NAMALWA (cell line): ENCODE measurements at regions not wholly inside any gene's neighbourhood (a gene's known extent, or its start where the extent isn't known, plus 50 kb on each side); places are given as distances from the start of the nearest gene placed in this dataset.
"Not testable (repeated sequence)": the region's sequence is repeated elsewhere in the genome, so short reads cannot be mapped to it uniquely, and the experiment has no call there.

Experiments
- DNase-seq: peaks from one replicate; pipeline ENCODE4 v3.0.0-alpha.2; 2015; ENCODE audit warnings: low spot score

DNA sequence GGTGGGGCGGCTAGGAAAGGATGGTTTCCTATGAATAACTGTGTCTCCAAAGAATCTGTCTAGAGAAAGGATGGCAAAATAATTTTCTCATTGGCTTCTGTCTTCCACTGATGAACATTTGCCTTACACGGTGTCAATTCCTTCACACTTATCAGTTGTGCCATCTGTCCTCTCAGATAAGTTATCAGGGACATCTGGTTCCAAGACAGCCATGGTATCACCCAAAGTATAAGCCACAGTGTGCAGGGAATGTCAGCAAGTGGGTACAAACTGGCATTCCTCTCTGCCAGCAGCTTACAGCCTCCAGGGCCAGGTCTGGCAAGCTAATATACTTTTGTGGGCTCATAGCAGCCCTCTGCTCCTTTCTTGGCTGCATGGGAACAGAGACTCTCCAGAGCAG lies 1092.0 kb downstream of the EFNA5 start:
- no peak for DNase-seq

DNA sequence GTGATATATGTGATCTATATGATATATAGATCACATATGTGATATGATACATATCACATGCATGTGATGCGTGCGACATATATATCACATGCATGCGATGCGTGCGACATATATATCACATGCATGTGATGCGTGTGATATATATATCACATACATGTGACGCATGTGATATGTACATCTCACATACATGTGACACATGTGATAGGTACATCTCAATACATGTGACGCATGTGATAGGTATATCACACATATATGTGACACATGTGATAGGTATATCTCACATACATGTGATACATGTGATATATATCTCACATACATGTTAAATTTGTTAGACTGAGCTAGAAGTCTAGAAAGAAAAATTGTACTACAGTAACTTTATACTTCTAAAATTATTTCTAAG lies 1095.9 kb downstream of the EFNA5 start:
- DNase-seq, result no peak

DNA sequence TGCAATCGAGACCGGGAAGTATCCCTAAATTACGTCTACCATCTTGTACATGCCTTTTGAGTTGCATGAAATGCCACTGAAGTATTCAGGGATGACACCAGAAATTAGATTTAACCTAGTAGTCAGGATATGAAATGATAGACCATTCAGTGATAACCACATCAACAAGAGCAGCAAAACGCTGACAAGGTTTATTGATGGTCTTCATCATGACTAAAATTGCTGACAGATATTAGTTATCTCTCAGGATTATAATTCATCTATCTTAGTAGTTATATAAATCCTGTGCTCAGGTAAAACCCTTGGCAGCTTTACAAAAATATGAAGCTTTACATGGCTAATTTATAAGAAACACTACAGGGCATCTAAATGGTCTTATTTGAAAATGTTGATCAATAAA lies 1104.7 kb downstream of the EFNA5 start:
- no peak for DNase-seq

DNA sequence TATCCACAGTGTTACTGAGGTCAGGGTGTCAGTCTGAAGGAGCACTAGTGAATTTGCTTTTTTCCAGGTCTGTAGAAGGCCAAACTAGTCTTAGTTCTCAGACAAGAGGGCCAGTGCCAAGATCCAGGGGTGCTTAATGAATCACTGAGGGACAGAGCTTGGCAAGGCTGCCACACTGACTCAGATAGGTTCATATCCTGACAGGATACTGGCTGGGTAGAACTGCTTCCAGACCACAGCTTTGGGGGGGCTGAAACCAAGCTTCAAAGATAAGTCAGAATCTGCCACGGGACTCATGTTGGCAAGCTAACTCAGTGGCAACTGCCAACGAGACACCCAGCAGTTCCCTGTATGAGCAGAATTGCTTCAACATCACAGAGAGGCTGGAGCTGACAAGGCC lies 1125.4 kb downstream of the EFNA5 start:
- DNase-seq, result no peak

DNA sequence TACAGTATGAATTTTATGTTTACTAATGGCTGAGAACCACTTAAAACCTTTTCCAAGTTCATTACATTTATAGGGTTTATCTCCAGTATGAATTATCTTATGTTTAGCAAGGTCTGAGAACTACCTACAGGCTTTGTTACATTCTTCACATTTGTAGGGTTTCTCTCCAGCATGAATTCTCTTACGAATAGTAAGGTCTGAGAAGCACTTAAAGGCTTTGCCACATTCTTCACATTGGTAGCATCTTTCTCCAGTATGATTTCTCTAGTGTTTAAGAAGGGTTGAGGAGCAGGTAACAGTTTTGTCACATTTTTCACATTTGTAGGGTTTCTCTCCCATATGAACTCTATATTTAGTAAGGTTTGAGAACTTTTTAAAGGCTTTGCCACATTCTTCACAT lies 1127.4 kb downstream of the EFNA5 start:
- DNase-seq, result no peak

DNA sequence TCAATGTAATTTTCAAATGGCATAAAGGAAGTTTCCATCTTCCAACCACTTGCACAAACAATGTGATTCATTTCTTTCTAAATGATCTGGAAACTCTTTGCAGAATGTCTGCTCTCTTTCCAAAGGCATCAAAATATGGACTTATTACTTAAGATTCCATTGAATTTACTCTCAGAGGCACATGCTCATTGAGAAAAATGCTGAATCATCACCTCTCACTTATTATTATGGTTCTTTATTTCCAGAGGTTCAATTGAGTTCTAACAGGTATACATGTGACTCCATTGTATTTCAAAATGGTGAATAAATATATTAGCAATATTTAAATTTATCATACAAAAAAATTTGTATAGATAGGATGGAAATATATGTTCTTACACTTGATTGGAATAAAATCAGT lies 1140.6 kb downstream of the EFNA5 start:
- no peak for DNase-seq

DNA sequence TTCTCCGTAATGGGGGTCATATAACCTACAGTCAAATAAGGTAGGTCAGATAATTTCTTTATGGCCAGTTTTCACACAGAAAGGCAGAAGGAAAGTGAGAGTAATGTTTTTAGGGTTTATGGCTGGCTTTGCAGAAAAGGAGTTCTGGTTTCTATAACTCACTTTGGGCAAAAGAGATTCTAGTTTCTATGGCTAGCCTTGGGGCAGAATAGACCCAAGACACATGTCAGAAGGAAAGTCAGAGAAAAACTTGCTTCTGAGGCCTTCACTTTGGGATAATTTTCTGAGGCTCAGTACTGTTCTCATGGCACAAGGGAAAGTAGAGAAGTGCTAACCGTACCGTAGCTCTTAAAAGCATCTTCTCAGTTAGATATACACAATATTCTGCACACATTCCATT lies 1145.3 kb downstream of the EFNA5 start:
- DNase-seq, result no peak

DNA sequence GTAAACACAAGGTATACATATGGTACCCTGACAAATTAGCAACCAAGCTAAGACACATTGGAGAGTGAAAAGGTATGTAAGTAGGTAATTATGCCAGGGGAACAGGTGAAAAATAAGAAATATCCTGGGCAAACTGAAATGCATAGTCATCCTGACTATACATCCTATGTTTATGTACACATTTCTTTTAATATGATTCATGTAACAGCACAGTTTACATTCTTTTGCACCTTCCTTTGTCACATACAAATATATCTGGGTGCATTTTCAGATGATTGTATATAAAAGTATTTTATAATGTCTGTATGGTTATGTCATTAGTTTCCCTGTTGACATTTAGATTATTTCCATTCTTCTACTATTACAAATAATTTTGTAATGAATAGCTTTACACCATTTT lies 1146.9 kb downstream of the EFNA5 start:
- no peak for DNase-seq

DNA sequence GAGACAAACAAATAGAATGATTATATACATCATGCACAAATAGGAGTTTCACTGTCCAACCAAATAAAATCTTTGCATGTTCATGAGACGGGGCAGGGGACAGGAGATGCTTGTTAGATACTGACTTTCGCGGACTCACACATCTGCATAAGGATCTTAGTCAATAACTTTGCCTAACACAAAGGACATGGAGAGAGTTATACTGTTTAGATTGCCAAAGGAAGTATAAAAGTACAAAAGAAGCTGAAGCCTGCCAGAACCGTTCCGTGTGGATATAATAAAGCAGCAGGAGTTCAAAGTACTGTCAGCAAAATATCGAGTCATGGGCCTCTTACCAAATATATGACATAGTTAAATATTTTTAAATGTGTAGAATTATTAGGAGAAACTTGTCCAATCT lies 1148.4 kb downstream of the EFNA5 start:
- no peak for DNase-seq

DNA sequence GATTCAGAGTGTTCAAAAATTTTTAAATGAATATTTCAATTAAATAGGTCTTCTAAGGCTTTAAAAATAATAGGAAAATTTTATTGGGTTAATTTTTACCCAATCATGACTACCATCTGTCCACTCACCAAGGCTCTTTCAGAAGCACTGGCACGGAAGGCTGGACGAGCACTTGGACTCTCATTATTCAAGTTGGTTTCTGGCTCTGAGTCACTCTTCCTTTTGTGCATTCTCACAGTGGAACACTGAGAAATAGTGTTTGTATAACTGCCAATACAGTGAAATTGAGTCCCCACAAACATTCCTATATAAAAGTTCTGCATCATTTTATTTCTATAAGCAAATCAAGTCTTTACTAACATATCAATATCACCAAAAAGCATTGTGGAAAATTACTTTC lies 1149.0 kb downstream of the EFNA5 start:
- no peak for DNase-seq

DNA sequence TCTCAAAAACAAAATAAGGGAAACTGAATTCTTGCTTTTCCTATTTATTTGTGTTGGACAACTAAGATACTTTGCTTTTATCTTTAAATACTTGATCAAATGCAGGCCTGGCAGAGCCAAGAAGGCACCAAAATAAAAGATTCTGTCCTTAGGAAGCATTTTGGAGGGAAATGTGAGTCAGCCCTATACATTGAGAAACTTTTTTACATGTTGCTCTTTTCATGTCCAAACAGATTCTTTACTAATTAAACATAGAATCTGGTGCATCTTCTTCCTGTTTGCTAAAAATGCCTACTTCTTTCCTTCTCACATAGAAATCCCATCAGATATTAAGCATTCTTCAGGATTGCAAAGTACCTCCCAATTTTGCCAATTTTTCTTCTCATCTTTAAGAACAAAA lies 1160.4 kb downstream of the EFNA5 start:
- no peak for DNase-seq

DNA sequence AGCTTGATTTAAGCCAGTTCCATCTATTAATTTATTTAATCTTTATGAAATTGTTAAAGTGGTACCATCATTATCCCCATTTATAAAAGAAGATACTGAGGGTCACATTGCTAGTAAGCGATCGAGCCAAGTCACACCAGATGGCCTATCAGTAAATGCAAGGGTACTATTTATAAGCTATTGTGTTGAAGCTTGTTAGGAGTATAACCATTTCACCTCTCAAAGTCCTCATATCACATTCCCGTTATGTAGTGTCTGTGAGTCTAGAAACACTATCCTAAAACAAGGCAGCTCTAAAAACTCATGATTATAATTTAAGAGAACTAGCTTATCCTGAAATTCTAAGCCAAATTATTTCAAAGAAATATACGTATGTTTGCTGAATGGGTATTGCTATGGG lies 1161.8 kb downstream of the EFNA5 start:
- DNase-seq, result no peak

DNA sequence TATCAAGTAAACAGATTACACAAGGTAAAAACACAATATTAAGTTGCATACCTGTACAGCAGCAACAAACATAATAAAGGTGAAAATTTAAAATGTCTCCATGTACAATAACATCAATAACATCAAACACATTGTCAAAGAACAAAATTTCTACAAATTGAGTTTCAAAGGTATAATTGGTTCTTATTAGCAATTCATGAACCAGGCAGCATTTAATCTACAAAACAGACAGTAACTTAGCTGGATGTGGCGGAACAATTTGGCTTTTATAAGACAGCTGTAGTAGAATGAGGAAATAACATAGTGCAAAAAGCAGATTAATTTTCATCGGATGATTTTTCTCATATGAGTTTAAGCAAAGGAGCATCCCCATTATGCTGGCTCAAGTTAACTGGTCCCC lies 1176.8 kb downstream of the EFNA5 start:
- no peak for DNase-seq

DNA sequence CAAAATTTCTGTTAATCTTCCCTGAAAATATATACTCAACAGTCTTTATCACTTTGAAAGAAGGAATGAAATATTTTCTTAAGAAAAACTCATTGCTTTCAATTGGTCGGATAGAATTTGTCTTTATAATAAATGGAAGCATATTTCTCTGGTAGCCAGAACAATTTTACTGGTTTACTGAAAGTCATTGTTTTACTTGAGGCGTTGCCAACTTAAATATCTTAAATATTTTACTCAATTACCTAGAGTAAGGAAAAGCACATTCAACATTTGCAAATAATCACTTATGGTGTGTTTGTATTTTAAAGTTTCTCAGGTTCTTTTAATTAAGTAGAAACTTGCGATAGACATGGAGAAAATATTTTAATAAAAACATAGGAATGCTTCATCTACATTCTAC lies 1181.7 kb downstream of the EFNA5 start:
- no peak for DNase-seq

DNA sequence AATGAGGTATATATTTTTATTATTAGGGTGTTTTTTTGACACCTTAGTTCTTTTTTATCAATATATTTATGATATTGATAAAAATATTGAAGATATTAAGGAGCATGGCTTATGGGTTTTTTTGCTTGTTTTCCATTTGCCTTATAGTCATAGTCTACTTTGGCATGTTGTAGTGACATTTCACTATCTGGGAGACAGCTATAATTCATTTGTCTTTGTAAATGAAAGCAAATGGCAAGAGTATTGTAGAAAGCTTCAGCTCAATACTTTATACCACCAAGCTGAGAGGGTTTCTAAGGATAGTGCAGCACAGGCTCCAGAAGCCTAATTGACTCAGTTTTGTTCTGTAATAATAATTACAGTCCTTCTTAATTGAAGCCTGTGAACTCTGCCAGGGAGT lies 1182.3 kb downstream of the EFNA5 start:
- no peak for DNase-seq

DNA sequence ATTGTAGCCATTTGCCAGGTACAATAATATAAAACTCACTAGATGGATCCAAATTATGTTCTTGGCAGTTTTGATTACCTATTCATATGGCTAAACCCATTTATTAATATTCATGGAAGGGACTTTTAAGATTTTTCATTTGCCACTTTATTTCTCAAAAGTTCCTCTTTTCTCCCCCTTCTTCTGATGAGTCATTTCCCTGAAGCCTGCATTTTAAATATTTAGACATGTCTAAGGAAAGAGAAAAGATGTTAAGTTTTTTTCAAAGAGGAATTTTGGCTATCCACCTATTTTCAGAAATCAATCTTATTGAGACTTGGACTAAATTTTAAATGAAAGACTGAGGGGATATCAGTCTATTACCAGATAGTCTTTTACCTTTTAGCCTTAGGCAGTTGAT lies 1189.4 kb downstream of the EFNA5 start:
- DNase-seq, result no peak

DNA sequence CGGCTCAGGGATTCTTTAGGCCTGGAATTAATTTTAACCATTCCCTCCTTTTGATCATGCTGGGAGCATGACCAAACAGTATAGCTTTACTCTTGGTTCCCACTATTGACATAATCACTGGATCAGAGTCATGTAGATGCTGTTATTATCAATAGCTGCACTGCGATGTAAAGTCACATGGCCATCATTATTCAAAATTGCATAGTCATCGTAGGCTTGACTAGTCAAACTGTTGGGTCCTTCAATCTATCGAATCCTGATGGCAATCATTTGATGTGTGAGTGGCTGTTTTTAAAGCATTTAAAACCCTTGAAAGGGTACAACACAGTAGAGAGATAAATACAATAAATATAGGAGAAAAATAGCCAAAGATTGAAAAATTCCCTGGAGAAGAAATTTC lies 1194.1 kb downstream of the EFNA5 start:
- DNase-seq, result no peak

DNA sequence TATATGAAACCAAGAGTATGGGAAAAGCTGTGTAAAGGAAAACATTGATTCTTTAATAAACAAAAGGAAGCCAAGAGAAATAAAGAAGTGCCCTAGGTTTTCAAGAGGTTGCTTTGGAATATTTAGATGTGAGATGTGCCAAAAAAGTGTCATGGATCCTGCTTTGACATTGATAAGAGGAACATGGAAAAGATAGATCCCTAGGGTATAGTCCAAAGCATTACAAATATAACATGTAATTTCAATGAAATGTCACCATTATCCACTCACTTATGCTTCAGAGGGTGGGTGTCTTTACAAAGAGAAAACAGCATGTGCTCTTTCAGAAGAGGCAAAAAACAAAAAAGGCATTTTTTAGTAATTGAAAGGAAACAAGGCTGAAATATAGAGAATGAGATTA lies 1196.7 kb downstream of the EFNA5 start:
- no peak for DNase-seq

DNA sequence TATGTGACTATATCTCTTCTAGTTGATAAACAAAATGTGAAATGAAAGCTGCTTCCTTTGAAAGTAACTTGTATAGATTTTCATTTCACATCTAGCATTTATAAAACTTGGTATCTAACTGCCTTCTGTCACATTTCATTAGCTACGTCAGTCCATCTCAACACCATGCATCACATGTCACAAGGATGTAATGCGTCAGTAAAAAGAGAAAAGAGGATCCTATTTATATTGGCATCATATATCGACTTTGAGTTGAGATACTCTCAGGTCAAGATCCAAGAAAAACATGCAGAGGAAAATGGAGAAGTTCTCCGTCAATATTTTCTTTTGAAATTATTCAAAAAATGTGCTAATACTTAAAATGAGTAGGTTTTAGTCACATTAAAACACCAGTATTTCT lies 1211.2 kb downstream of the EFNA5 start:
- DNase-seq, result no peak

DNA sequence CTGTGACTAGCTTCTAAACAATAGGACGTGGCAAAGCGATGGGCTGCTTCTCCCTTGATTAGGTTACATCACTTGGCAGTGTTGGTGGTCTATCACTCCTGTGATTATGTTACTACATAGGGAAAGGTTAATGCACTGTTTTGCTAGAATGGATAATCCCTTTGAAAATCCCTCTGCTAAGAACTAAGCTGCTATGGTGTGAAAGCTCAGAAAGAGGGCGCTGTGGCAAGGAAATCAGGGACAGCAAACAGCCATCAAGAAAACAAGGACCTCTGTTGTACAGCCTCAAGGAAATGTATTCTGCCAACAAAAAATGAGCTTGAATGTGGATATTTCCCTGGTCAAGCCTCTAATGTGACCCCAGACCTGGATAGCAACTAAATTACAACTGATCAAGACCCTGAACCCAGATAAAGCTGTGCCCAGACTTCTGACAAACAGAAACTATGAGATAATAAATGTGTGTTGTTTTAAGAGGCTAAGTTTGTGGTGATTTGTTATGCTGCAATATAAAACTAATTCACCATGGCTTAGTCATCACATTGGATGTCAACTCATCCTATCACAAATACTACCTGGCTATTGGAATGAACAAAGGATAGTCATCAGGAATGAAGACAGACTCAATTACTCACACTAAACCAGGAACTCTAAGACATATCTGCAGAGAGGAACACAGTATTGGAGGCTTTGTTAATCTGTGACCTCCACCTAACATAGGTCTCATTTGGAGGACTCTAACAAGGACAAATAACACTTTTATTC lies 1215.9 kb downstream of the EFNA5 start:
- peak; percentile 57 for DNase-seq

DNA sequence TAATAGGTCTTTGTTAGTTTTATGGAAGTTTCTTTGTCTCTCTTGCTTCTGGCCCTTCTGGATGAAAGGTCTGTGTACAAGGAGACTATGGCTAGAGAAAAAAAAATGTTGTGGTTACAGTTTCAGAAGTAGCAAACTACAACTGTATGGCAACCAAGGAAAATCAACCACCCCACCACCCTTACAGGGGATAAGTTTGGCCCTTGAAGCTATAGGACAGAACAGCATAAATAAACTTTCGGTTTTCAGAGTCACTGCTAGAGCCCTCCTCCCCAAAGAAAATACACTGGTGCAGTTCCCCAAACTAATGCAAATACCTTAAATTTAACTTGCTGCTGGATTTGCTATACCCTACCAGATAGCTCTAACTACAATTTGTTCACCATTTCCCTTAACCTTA lies 1216.7 kb downstream of the EFNA5 start:
- DNase-seq, result no peak

DNA sequence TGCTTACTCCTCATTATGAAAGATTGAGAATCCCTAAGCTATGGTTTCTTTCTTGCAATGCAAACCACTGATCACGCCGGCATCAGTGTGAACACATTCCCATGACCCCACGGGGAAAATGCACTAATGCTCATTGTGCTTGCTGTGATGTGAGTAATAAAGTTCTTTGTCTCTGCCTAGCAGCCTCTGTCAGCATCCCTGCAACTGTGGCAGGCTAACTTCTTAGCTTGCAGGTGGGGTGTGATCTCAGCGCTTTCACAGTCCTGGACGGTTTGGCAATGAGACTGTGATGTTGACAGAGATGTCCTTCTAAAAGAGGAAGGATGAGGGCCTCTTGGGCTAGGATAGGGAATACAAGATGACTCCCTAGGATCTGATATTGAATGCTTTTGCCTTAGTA lies 1218.7 kb downstream of the EFNA5 start:
- DNase-seq, result no peak

DNA sequence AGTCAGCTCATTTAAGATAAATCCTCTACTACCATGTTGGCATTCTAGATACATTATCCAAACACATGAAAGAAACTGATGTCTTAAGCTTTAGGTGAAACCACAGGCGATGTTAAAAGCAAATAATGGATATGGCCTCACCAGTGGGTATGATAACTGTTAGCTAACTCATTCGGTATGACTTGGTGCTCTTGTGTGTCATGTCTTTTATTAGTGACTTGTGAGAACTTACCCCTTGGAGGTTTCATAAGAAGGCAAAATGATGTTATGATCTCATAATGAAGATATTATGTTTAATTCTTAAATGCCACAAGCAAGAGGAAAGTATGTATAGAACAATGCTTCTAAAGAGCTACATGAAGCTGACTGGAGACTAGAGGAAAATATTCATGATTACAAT lies 1227.0 kb downstream of the EFNA5 start:
- DNase-seq, result no peak

DNA sequence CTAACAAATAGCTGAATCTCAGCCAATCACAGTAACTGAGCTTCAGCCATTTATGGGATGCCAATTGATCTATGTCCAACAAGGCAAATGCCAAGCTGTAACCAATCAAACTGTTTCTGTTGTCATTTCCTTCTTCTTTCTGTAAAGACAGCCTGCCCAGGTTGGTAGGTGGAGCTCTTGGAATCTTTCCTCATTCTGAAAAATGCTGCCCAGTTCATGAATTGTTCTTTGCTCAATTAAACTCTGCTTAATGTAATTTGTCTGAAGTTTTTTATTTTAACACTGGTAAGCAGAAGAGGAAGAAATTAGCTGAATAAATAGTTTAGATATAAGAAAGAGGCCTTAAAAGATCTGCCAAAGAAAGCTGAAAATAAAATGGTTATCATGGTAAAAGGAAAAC lies 1235.6 kb downstream of the EFNA5 start:
- DNase-seq, result no peak

DNA sequence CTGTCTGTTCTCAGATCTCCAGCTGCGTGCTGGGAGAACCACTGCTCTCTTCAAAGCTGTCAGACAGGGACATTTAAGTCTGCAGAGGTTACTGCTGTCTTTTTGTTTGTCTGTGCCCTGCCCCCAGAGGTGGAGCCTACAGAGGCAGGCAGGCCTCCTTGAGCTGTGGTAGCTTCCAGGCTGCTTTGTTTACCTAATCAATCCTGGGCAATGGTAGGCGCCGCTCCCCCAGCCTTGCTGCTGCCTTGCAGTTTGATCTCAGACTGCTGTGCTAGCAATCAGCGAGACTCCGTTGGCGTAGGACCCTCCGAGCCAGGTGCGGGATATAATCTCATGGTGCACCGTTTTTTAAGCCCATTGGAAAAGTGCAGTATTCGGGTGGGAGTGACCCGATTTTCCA lies 1240.0 kb downstream of the EFNA5 start:
- not testable (repeated sequence) for DNase-seq
